GM23248 (cell line): ENCODE measurements at regions not wholly inside any gene's neighbourhood (a gene's known extent, or its start where the extent isn't known, plus 50 kb on each side); places are given as distances from the start of the nearest gene placed in this dataset.

Experiments used
- EZH2 ChIP-seq: fragments of 200-600 bp; sonication (generic); IDR thresholded peaks from 2 replicates; pipeline ENCODE4 v1.6.1; 2018; ENCODE audit warnings: antibody characterized with exemption, mild to moderate bottlenecking; ENCODE audit not compliant: insufficient read depth, poor library complexity, severe bottlenecking
- EZH2phosphoT487 ChIP-seq: fragments of 200-600 bp; sonication (generic); IDR thresholded peaks from 2 replicates; pipeline ENCODE4 v1.6.1; 2018; ENCODE audit warnings: antibody characterized with exemption, moderate library complexity, mild to moderate bottlenecking, low read depth; ENCODE audit not compliant: insufficient read depth

GRCh38 chr20:4304601-4305000 lies 55.5 kb upstream of the ADRA1D start:
- TF ChIP-seq EZH2phosphoT487 (no peak), EZH2 (no peak)
